GM20431 (cell line): ENCODE measurements at regions not wholly inside any gene's neighbourhood (a gene's known extent, or its start where the extent isn't known, plus 50 kb on each side); places are given as distances from the start of the nearest gene placed in this dataset.

Experiments
- in situ Hi-C: fragments of 300-500 bp; cut with MseI, MboI; formaldehyde crosslinking; loops from one replicate; pipeline ENCODE4 v1.15.0; 2020; ENCODE audit warnings: low sequenced_read_pairs; ENCODE audit not compliant: unreplicated experiment

- in situ Hi-C loops = no loop called here
Observed at GRCh38 chr5:135236908-135237747, 161.9 kb downstream of the MACROH2A1 start.

- in situ Hi-C loops = no loop called here
Observed at GRCh38 chr5:135236228-135236907, 162.7 kb downstream of the MACROH2A1 start.

GRCh38 chr5:135235551-135236227 is 163.3 kb downstream of the MACROH2A1 start:
- in situ Hi-C loops = no loop called here

GRCh38 chr5:135234666-135235401 is 164.2 kb downstream of the MACROH2A1 start:
- in situ Hi-C loops = no loop called here

GRCh38 chr5:135234242-135234641 is 164.8 kb downstream of the MACROH2A1 start:
- in situ Hi-C loops = no loop called here

GRCh38 chr5:135233477-135233876 is 165.6 kb downstream of the MACROH2A1 start:
- in situ Hi-C loops = no loop called here

GRCh38 chr5:135232958-135233357 is 166.1 kb downstream of the MACROH2A1 start:
- in situ Hi-C loops = no loop called here

- in situ Hi-C loops = no loop called here
Observed at GRCh38 chr5:135231289-135231688, 167.7 kb downstream of the MACROH2A1 start.

- in situ Hi-C loops = no loop called here
Observed at GRCh38 chr5:135230251-135230925, 168.6 kb downstream of the MACROH2A1 start.

- in situ Hi-C loops = no loop called here
Observed at GRCh38 chr5:135229679-135230132, 169.3 kb downstream of the MACROH2A1 start.

GRCh38 chr5:135229122-135229521 is 169.9 kb downstream of the MACROH2A1 start:
- in situ Hi-C loops = no loop called here

GRCh38 chr5:135228222-135228621 is 170.8 kb downstream of the MACROH2A1 start:
- in situ Hi-C loops = no loop called here

- in situ Hi-C loops = no loop called here
Observed at GRCh38 chr5:135227064-135228022, 171.7 kb downstream of the MACROH2A1 start.

GRCh38 chr5:135225856-135226560 is 173.0 kb downstream of the MACROH2A1 start:
- in situ Hi-C loops = no loop called here

- in situ Hi-C loops = no loop called here
Observed at GRCh38 chr5:135223891-135224625, 175.0 kb downstream of the MACROH2A1 start.

GRCh38 chr5:135223404-135223803 is 175.6 kb downstream of the MACROH2A1 start:
- in situ Hi-C loops = no loop called here

- in situ Hi-C loops = no loop called here
Observed at GRCh38 chr5:135222771-135223170, 176.3 kb downstream of the MACROH2A1 start.
